ENCODE measurements at regions not wholly inside any gene's neighbourhood (a gene's known extent, or its start where the extent isn't known, plus 50 kb on each side); places are given as distances from the start of the nearest gene placed in this dataset.

- Histone ChIP-seq H3K27ac (ENCODE audit: low read depth, low read length) (no peak overlapping the region), H3K9ac (ENCODE audit: low read length) (no peak overlapping the region), H3K4me3 (ENCODE audit: low read depth in 1 of 2, low read length in 2 of 2) (no peak overlapping the region), H3K4me1 (ENCODE audit: insufficient read depth, low read length) (no peaks in the 10 kb centered on the region), H3K36me3 (ENCODE audit: insufficient read depth, low read length) (no peaks in the 10 kb centered on the region), H3K27me3 (ENCODE audit: control insufficient read depth in 1 of 2, insufficient read depth in 2 of 2, low read length in 2 of 2) (no peaks in the 10 kb centered on the region), H3K9me3 (ENCODE audit: low read length) (no peaks in the 10 kb centered on the region)
Measured at GRCh38 chr15:38972831-38973230, 408.2 kb upstream of the RASGRP1 start.

DNA sequence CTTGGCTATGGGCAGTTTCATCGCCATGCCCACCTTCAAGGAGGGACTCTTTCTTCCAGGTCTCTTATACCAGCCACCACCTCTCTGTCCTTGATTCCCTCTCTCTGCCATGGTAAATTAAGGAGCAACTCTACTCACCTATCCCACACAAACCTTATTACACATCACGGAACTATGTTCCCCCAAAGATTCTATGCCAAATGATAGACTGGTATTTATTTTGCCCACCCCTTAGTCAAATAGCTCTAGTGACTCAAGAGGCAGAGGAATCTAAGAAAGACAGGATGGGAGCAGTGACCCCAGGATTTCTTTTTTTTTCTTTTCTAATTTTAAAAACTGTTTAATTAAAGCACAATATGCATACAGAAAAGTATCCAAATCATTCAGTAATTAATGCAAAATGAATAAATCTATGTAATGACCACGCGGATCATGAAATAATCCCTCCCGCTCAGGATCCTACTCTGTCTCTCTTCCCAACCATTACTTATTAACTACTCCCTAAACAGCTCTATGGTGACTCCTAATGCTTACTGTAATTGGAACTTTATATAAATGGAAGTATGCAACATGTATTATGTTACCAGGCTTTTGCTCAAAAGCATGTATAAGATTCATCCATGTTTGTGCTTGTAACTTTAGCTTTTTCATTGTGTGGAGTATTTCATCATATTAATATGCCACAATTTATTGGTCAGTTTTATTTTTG, 410.8 kb upstream of the RASGRP1 start:
- no peaks in the 10 kb centered on the region for H3K9me3 ChIP-seq (ENCODE audit: low read length)

DNA sequence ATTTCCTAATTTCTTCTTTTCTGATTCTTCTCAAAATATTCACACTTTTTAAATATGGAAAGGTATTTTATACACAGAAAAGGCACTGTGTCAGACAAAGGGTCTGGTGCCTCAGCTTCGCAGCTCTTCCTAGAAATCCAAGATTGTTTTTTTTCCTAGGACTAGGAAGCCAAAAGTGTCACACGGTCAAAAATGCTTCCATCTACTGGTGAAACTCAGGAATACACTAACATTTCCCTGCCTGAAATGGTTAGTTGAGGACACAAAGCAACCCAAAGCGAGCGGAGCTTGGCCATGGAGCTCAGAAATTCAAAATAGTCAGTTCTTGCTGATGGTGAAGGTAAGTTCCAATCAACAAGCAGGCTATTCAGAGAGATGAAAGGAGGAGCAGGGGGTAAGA, 426.5 kb upstream of the RASGRP1 start:
- Histone ChIP-seq H3K27ac (ENCODE audit: low read depth, low read length) (no peak overlapping the region), H3K27me3 (ENCODE audit: control insufficient read depth in 1 of 2, insufficient read depth in 2 of 2, low read length in 2 of 2) (no peaks in the 10 kb centered on the region), H3K4me1 (ENCODE audit: insufficient read depth, low read length) (peaks cover 4% of the 10 kb centered on the region), H3K36me3 (ENCODE audit: insufficient read depth, low read length) (no peaks in the 10 kb centered on the region), H3K9me3 (ENCODE audit: low read length) (no peaks in the 10 kb centered on the region), H3K9ac (ENCODE audit: low read length) (no peak overlapping the region), H3K4me3 (ENCODE audit: low read depth in 1 of 2, low read length in 2 of 2) (no peak overlapping the region)

More for the DNA sequence above, 410.8 kb upstream of the RASGRP1 start:
- Histone ChIP-seq H3K27me3 (ENCODE audit: control insufficient read depth in 1 of 2, insufficient read depth in 2 of 2, low read length in 2 of 2) (no peaks in the 10 kb centered on the region), H3K27ac (ENCODE audit: low read depth, low read length) (no peak overlapping the region), H3K4me1 (ENCODE audit: insufficient read depth, low read length) (no peaks in the 10 kb centered on the region), H3K36me3 (ENCODE audit: insufficient read depth, low read length) (no peaks in the 10 kb centered on the region), H3K4me3 (ENCODE audit: low read depth in 1 of 2, low read length in 2 of 2) (no peak overlapping the region), H3K9ac (ENCODE audit: low read length) (no peak overlapping the region)

DNA sequence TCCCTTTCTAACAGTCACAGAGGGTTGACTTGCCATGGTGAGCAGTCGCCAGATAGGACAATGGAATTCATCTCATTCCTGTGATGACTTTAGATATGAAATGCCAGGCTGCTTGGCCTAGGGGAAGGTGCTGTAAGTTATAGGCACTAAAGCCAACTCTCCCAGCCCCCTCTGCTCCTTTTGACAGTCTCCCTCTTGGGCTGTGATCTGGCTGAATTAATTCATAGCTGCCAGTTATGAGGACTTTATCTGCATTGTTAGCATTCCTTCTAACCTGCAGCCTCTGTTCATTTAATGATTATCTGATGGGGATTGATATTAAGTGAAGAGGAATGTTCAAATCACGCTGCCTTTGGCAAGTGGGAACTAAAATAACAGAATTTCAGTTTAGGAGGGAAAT, 427.1 kb upstream of the RASGRP1 start:
- Histone ChIP-seq H3K27me3 (ENCODE audit: control insufficient read depth in 1 of 2, insufficient read depth in 2 of 2, low read length in 2 of 2) (no peaks in the 10 kb centered on the region), H3K9me3 (ENCODE audit: low read length) (no peaks in the 10 kb centered on the region), H3K9ac (ENCODE audit: low read length) (no peak overlapping the region), H3K4me3 (ENCODE audit: low read depth in 1 of 2, low read length in 2 of 2) (no peak overlapping the region), H3K27ac (ENCODE audit: low read depth, low read length) (no peak overlapping the region), H3K4me1 (ENCODE audit: insufficient read depth, low read length) (peaks cover 9% of the 10 kb centered on the region), H3K36me3 (ENCODE audit: insufficient read depth, low read length) (no peaks in the 10 kb centered on the region)

DNA sequence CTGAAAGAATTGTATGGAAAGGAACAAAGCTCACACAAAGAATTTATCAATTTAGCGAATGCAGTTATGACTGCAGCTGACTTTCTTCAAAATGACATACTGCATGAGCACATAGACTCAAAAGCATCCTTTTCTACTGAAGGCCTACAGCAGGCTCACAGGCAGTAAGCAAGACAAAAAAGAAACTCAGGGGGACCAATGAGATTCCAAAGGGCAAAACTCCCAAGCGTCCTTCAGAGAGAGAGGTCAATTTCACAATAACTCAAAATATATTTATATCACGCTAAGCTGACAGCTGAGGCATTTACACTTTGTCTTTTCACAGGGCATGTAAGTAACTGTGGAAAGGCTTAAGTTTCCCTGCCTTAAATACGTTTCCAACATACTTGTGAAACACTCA, 427.9 kb upstream of the RASGRP1 start:
- Histone ChIP-seq H3K36me3 (ENCODE audit: insufficient read depth, low read length) (no peaks in the 10 kb centered on the region), H3K4me1 (ENCODE audit: insufficient read depth, low read length) (peaks cover 10% of the 10 kb centered on the region), H3K4me3 (ENCODE audit: low read depth in 1 of 2, low read length in 2 of 2) (no peak overlapping the region), H3K9ac (ENCODE audit: low read length) (no peak overlapping the region), H3K27me3 (ENCODE audit: control insufficient read depth in 1 of 2, insufficient read depth in 2 of 2, low read length in 2 of 2) (no peaks in the 10 kb centered on the region), H3K9me3 (ENCODE audit: low read length) (no peaks in the 10 kb centered on the region), H3K27ac (ENCODE audit: low read depth, low read length) (no peak overlapping the region)

DNA sequence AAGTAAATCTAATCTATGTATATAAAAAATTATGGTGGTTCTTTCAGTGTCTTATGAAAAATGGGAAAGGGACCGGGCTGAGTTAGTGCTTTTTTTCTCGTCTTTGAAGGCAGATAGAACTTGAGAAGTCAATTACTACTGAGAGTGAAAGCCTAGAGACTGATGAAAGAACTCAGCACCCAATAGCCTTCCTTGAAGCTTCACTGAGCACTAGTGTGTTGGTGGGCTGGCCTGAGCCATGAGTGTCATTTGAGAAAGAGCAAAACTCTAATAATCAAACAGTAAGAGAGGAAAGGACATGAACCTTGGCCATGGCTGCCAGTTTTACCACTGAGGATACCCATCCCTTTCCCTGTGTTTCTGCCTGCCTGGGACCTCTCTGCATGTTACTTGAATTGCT, 428.3 kb upstream of the RASGRP1 start:
- Histone ChIP-seq H3K27ac (ENCODE audit: low read depth, low read length) (no peak overlapping the region), H3K4me1 (ENCODE audit: insufficient read depth, low read length) (peaks cover 10% of the 10 kb centered on the region), H3K36me3 (ENCODE audit: insufficient read depth, low read length) (no peaks in the 10 kb centered on the region), H3K27me3 (ENCODE audit: control insufficient read depth in 1 of 2, insufficient read depth in 2 of 2, low read length in 2 of 2) (no peaks in the 10 kb centered on the region), H3K4me3 (ENCODE audit: low read depth in 1 of 2, low read length in 2 of 2) (no peak overlapping the region), H3K9ac (ENCODE audit: low read length) (no peak overlapping the region), H3K9me3 (ENCODE audit: low read length) (no peaks in the 10 kb centered on the region)

DNA sequence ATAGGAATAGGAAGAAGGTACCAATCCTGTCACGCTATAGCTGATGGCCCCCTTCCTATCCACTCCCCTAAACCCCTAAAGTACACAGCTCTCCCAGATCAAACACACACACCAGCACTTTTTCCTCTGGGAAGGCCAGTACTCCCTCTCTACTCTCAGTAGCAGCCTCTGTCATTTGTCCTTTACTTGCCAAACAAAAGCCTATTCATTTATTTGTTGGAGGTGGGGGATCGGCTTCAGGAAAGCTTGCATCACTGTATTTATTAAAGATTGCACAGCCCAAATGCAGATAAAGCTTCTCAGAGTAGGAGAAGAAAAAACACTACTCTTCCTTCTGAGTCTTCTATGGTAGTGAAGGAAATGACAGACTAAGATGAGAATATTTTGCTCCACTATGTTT, 429.7 kb upstream of the RASGRP1 start:
- peaks cover 10% of the 10 kb centered on the region for H3K4me1 ChIP-seq (ENCODE audit: insufficient read depth, low read length)
- no peaks in the 10 kb centered on the region for H3K27me3 ChIP-seq (ENCODE audit: control insufficient read depth in 1 of 2, insufficient read depth in 2 of 2, low read length in 2 of 2)
- H3K27ac ChIP-seq (ENCODE audit: low read depth, low read length), result no peak overlapping the region

GRCh38 chr15:38996111-38996631, 431.6 kb upstream of the RASGRP1 start:
- Histone ChIP-seq H3K9me3 (ENCODE audit: low read length) (no peaks in the 10 kb centered on the region), H3K4me3 (ENCODE audit: low read depth in 1 of 2, low read length in 2 of 2) (no peak overlapping the region), H3K27ac (ENCODE audit: low read depth, low read length) (no peak overlapping the region), H3K4me1 (ENCODE audit: insufficient read depth, low read length) (peaks cover 10% of the 10 kb centered on the region), H3K36me3 (ENCODE audit: insufficient read depth, low read length) (no peaks in the 10 kb centered on the region), H3K9ac (ENCODE audit: low read length) (no peak overlapping the region), H3K27me3 (ENCODE audit: control insufficient read depth in 1 of 2, insufficient read depth in 2 of 2, low read length in 2 of 2) (no peaks in the 10 kb centered on the region)

More for the DNA sequence above, 429.7 kb upstream of the RASGRP1 start:
- no peaks in the 10 kb centered on the region for H3K9me3 ChIP-seq (ENCODE audit: low read length)
- no peak overlapping the region for H3K9ac ChIP-seq (ENCODE audit: low read length)
- no peak overlapping the region for H3K4me3 ChIP-seq (ENCODE audit: low read depth in 1 of 2, low read length in 2 of 2)
- H3K36me3 ChIP-seq (ENCODE audit: insufficient read depth, low read length), result no peaks in the 10 kb centered on the region

- no peak overlapping the region for H3K9ac ChIP-seq (ENCODE audit: low read length)
- no peak overlapping the region for H3K4me3 ChIP-seq (ENCODE audit: low read depth in 1 of 2, low read length in 2 of 2)
- H3K27me3 ChIP-seq (ENCODE audit: control insufficient read depth in 1 of 2, insufficient read depth in 2 of 2, low read length in 2 of 2), result no peaks in the 10 kb centered on the region
- H3K36me3 ChIP-seq (ENCODE audit: insufficient read depth, low read length), result no peaks in the 10 kb centered on the region
- no peak overlapping the region for H3K27ac ChIP-seq (ENCODE audit: low read depth, low read length)
- H3K9me3 ChIP-seq (ENCODE audit: low read length), result no peaks in the 10 kb centered on the region
- H3K4me1 ChIP-seq (ENCODE audit: insufficient read depth, low read length), result peaks cover 10% of the 10 kb centered on the region
Measured at GRCh38 chr15:38997841-38998240, 433.2 kb upstream of the RASGRP1 start.

GRCh38 chr15:39000008-39000734, 435.6 kb upstream of the RASGRP1 start:
- H3K27me3 ChIP-seq (ENCODE audit: control insufficient read depth in 1 of 2, insufficient read depth in 2 of 2, low read length in 2 of 2), result no peaks in the 10 kb centered on the region

DNA sequence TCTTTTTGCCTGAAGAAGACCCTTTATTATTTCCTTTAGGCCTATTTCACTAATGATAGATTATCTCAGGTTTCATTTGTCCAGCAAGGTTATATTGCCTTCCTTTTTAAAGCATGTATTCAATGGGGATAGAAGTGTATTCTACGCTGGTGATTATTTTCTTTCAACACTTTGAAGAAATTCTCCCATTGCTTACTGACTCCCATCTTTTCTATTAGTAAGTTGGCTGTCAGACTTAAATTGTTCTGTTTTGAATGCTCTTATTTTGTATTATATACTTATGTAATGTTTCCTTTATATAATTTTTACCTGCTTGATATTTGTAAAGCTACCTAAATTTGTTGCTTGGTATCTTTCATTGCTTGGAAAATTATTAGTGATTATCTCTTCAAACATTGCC, 445.1 kb upstream of the RASGRP1 start:
- Histone ChIP-seq H3K36me3 (ENCODE audit: insufficient read depth, low read length) (no peaks in the 10 kb centered on the region), H3K27me3 (ENCODE audit: control insufficient read depth in 1 of 2, insufficient read depth in 2 of 2, low read length in 2 of 2) (no peaks in the 10 kb centered on the region), H3K4me1 (ENCODE audit: insufficient read depth, low read length) (no peaks in the 10 kb centered on the region), H3K9me3 (ENCODE audit: low read length) (no peaks in the 10 kb centered on the region), H3K9ac (ENCODE audit: low read length) (no peak overlapping the region), H3K4me3 (ENCODE audit: low read depth in 1 of 2, low read length in 2 of 2) (no peak overlapping the region), H3K27ac (ENCODE audit: low read depth, low read length) (no peak overlapping the region)

More at GRCh38 chr15:39000008-39000734, 435.6 kb upstream of the RASGRP1 start:
- Histone ChIP-seq H3K9me3 (ENCODE audit: low read length) (no peaks in the 10 kb centered on the region), H3K4me3 (ENCODE audit: low read depth in 1 of 2, low read length in 2 of 2) (no peak overlapping the region), H3K27ac (ENCODE audit: low read depth, low read length) (no peak overlapping the region), H3K36me3 (ENCODE audit: insufficient read depth, low read length) (no peaks in the 10 kb centered on the region), H3K4me1 (ENCODE audit: insufficient read depth, low read length) (peaks cover 10% of the 10 kb centered on the region), H3K9ac (ENCODE audit: low read length) (no peak overlapping the region)
